ENCODE measurements at regions not wholly inside any gene's neighbourhood (a gene's known extent, or its start where the extent isn't known, plus 50 kb on each side); places are given as distances from the start of the nearest gene placed in this dataset.

DNA sequence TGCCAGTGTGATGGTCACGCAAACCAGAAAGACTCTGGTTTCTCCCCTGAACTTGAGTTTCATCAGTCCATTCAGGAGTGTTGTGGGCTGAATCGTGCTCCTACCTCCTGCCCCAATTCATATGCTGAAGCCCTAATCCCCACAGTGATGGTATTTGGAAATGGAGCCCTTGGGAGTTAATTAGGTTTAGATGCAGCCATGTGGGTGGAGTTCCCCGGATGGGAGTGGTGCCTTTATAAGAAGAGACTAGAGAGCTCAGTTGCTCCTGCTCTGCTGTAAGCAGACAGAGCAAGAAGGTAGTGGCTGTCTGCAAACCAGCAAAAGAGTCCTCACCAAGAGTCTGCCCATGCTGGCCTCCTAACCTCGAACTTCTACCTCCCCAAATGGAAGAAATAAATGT lies 160.3 kb upstream of the DYNLRB2 start:
- TF ChIP-seq, protein P1, sequence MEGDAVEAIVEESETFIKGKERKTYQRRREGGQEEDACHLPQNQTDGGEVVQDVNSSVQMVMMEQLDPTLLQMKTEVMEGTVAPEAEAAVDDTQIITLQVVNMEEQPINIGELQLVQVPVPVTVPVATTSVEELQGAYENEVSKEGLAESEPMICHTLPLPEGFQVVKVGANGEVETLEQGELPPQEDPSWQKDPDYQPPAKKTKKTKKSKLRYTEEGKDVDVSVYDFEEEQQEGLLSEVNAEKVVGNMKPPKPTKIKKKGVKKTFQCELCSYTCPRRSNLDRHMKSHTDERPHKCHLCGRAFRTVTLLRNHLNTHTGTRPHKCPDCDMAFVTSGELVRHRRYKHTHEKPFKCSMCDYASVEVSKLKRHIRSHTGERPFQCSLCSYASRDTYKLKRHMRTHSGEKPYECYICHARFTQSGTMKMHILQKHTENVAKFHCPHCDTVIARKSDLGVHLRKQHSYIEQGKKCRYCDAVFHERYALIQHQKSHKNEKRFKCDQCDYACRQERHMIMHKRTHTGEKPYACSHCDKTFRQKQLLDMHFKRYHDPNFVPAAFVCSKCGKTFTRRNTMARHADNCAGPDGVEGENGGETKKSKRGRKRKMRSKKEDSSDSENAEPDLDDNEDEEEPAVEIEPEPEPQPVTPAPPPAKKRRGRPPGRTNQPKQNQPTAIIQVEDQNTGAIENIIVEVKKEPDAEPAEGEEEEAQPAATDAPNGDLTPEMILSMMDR (conservative IDR thresholded peaks at IDR 0.05; ENCODE audit: low read depth, low read length): no peak
- TF ChIP-seq EZH2 (IDR thresholded peaks at IDR 0.05; ENCODE audit: low read length, unreplicated experiment): no peak

Data from PC-3 (cell line).